NCI-H2081 treated with DMSO at 0.1 percent for 48 hours (cell line): ENCODE measurements at regions not wholly inside any gene's neighbourhood (a gene's known extent, or its start where the extent isn't known, plus 50 kb on each side); places are given as distances from the start of the nearest gene placed in this dataset.
A peak's percentile ranks its signal among the peaks of the same experiment; 100 is the strongest.

Experiments
- DNase-seq: peaks from one replicate; lab custom pipeline; 2025; lab: John Stamatoyannopoulos, UW

GRCh38 chrX:22325096-22325495 lies 52.4 kb downstream of the CBLL2 start:
- no peak for DNase-seq

GRCh38 chrX:22329783-22330182 lies 57.1 kb downstream of the CBLL2 start:
- no peak for DNase-seq

GRCh38 chrX:22338740-22339139 lies 66.0 kb downstream of the CBLL2 start:
- no peak for DNase-seq

- DNase-seq, result no peak
Measured at GRCh38 chrX:22339459-22339858, 66.7 kb downstream of the CBLL2 start.

- DNase-seq, result no peak
Measured at GRCh38 chrX:22340022-22340616, 67.4 kb downstream of the CBLL2 start.

- no peak for DNase-seq
Measured at GRCh38 chrX:22343192-22343591, 70.5 kb downstream of the CBLL2 start.

GRCh38 chrX:22345884-22346283 lies 73.2 kb downstream of the CBLL2 start:
- DNase-seq, result no peak

- no peak for DNase-seq
Measured at GRCh38 chrX:22347491-22347890, 74.8 kb downstream of the CBLL2 start.

GRCh38 chrX:22349116-22349515 lies 76.4 kb downstream of the CBLL2 start:
- no peak for DNase-seq

GRCh38 chrX:22351076-22351475 lies 78.4 kb downstream of the CBLL2 start:
- no peak for DNase-seq

GRCh38 chrX:22351966-22352365 lies 79.3 kb downstream of the CBLL2 start:
- DNase-seq, result no peak

- DNase-seq, result no peak
Measured at GRCh38 chrX:22357621-22358020, 84.9 kb downstream of the CBLL2 start.

- no peak for DNase-seq
Measured at GRCh38 chrX:22360129-22360528, 87.4 kb downstream of the CBLL2 start.

GRCh38 chrX:22365460-22365859 lies 92.7 kb downstream of the CBLL2 start:
- DNase-seq, result no peak

- no peak for DNase-seq
Measured at GRCh38 chrX:22366166-22366702, 93.5 kb downstream of the CBLL2 start.

GRCh38 chrX:22366906-22367305 lies 94.2 kb downstream of the CBLL2 start:
- DNase-seq, result no peak

GRCh38 chrX:22373094-22373493 lies 100.4 kb downstream of the CBLL2 start:
- DNase-seq, result no peak

GRCh38 chrX:22373766-22374165 lies 101.1 kb downstream of the CBLL2 start:
- no peak for DNase-seq

GRCh38 chrX:22376369-22376768 lies 103.7 kb downstream of the CBLL2 start:
- no peak for DNase-seq

GRCh38 chrX:22378296-22378695 lies 105.6 kb downstream of the CBLL2 start:
- no peak for DNase-seq

GRCh38 chrX:22383988-22384387 lies 111.3 kb downstream of the CBLL2 start:
- DNase-seq, result no peak

- peak; percentile 42 for DNase-seq
Measured at GRCh38 chrX:22389556-22390179, 117.0 kb downstream of the CBLL2 start.

- no peak for DNase-seq
Measured at GRCh38 chrX:22392133-22392948, 119.6 kb downstream of the CBLL2 start.
